Panc1 (cell line): ENCODE measurements at regions not wholly inside any gene's neighbourhood (a gene's known extent, or its start where the extent isn't known, plus 50 kb on each side); places are given as distances from the start of the nearest gene placed in this dataset.

Source experiments
- POLR2AphosphoS5 ChIP-seq: IDR thresholded peaks from 2 replicates; pipeline ENCODE4 v1.6.1; 2012; ENCODE audit warnings: mild to moderate bottlenecking, low read depth, low read length, moderate library complexity
- REST ChIP-seq, 2 experiments: IDR thresholded peaks; 2 replicates each; pipeline ENCODE4 v1.6.1; 2011 to 2012; ENCODE audit warnings: low read depth in 2 of 2, control low read depth in 1 of 2, low read length in 1 of 2, mild to moderate bottlenecking in 1 of 2, moderate library complexity in 1 of 2; ENCODE audit not compliant: insufficient read depth in 1 of 2
- SIN3A ChIP-seq: IDR thresholded peaks from 2 replicates; pipeline ENCODE4 v1.6.1; 2012; ENCODE audit warnings: low read depth, mild to moderate bottlenecking, low read length, moderate library complexity, borderline replicate concordance; ENCODE audit not compliant: insufficient read depth
- TF ChIP-seq, protein P1 (sequence below): fragments of 450-650 bp; IDR thresholded peaks from 2 replicates; pipeline ENCODE4 v1.5.1; 2017; ENCODE audit warnings: mild to moderate bottlenecking

- no peak for TF ChIP-seq POLR2AphosphoS5
- TF ChIP-seq, protein P1, sequence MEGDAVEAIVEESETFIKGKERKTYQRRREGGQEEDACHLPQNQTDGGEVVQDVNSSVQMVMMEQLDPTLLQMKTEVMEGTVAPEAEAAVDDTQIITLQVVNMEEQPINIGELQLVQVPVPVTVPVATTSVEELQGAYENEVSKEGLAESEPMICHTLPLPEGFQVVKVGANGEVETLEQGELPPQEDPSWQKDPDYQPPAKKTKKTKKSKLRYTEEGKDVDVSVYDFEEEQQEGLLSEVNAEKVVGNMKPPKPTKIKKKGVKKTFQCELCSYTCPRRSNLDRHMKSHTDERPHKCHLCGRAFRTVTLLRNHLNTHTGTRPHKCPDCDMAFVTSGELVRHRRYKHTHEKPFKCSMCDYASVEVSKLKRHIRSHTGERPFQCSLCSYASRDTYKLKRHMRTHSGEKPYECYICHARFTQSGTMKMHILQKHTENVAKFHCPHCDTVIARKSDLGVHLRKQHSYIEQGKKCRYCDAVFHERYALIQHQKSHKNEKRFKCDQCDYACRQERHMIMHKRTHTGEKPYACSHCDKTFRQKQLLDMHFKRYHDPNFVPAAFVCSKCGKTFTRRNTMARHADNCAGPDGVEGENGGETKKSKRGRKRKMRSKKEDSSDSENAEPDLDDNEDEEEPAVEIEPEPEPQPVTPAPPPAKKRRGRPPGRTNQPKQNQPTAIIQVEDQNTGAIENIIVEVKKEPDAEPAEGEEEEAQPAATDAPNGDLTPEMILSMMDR = no peak
- TF ChIP-seq SIN3A = no peak
- no peak for TF ChIP-seq REST (IDR thresholded peaks at IDR 0.05; ENCODE audit: insufficient read depth in 1 of 2, low read depth in 2 of 2, low read length in 1 of 2)
Observed at GRCh38 chr9:73923796-73924195, 573.3 kb upstream of the RORB start.
